ENCODE measurements at regions not wholly inside any gene's neighbourhood (a gene's known extent, or its start where the extent isn't known, plus 50 kb on each side); places are given as distances from the start of the nearest gene placed in this dataset.

GRCh38 chr3:153061938-153062528, 100.0 kb upstream of the RAP2B start (continued):
- no peak for TF ChIP-seq ZNF232 (CRISPR knock-in tag; IDR thresholded peaks at IDR 0.05)
- no peak for TF ChIP-seq TP53 (CRISPR knock-in tag; IDR thresholded peaks at IDR 0.05)
- TF ChIP-seq ATF3 (CRISPR knock-in tag; conservative IDR thresholded peaks at IDR 0.05), result no peak
- no peak for TF ChIP-seq FOXJ3 (CRISPR knock-in tag; IDR thresholded peaks at IDR 0.05; ENCODE audit: borderline replicate concordance)
- TF ChIP-seq ZNF121 (CRISPR knock-in tag; IDR thresholded peaks at IDR 0.05), result no peak
- TF ChIP-seq HMGA2 (CRISPR knock-in tag; IDR thresholded peaks at IDR 0.05), result no peak
- no peak for TF ChIP-seq CTCF (IDR thresholded peaks at IDR 0.05)
- no peak for TF ChIP-seq FOXK1 (CRISPR knock-in tag; IDR thresholded peaks at IDR 0.05)
- TF ChIP-seq IRF2 (CRISPR knock-in tag; IDR thresholded peaks at IDR 0.05; ENCODE audit: borderline replicate concordance, low read depth), result no peak
- no peak for TF ChIP-seq ATF2 (CRISPR knock-in tag; IDR thresholded peaks at IDR 0.05; ENCODE audit: borderline replicate concordance, low read depth)
- TF ChIP-seq PRRX2 (CRISPR knock-in tag; IDR thresholded peaks at IDR 0.05), result no peak

- no peaks in the 10 kb centered on the region for H3K36me3 Mint-ChIP-seq
- DNase-seq (ENCODE audit: low spot score) (no peak), ATAC-seq (no peak)
- CTCF ChIA-PET, result no interaction called here
- H3K27ac Mint-ChIP-seq, result peak overlapping the region; percentile 26; the same call in 1 of the 2 replicates
- TF ChIP-seq CBFB (CRISPR knock-in tag; IDR thresholded peaks at IDR 0.05; ENCODE audit: low read depth) (no peak), OVOL2 (CRISPR knock-in tag; IDR thresholded peaks at IDR 0.05; ENCODE audit: borderline replicate concordance) (no peak), ZNF138 (CRISPR knock-in tag; conservative IDR thresholded peaks at IDR 0.05) (no peak), NFE2L1 (CRISPR knock-in tag; IDR thresholded peaks at IDR 0.05) (no peak), SMAD3 (CRISPR knock-in tag; IDR thresholded peaks at IDR 0.05; ENCODE audit: borderline replicate concordance) (no peak), MYBL2 (CRISPR knock-in tag; IDR thresholded peaks at IDR 0.05) (no peak)
- no peaks in the 10 kb centered on the region for H3K9me3 Mint-ChIP-seq
- H3K4me3 Mint-ChIP-seq, result no peak overlapping the region
- peaks cover 2% of the 10 kb centered on the region for H3K4me1 Mint-ChIP-seq
- POLR2A ChIA-PET, result no interaction called here
- H3K27me3 Mint-ChIP-seq (ENCODE audit: low read depth), result no peaks in the 10 kb centered on the region
Measured at GRCh38 chr3:153063337-153063736, 98.7 kb upstream of the RAP2B start.

GRCh38 chr3:153066983-153067382, 95.0 kb upstream of the RAP2B start:
- no peak for DNase-seq (ENCODE audit: low spot score)
- no peak overlapping the region for H3K27ac Mint-ChIP-seq
- TF ChIP-seq RELA (CRISPR knock-in tag; IDR thresholded peaks at IDR 0.05; ENCODE audit: borderline replicate concordance) (no peak), OVOL2 (CRISPR knock-in tag; IDR thresholded peaks at IDR 0.05; ENCODE audit: borderline replicate concordance) (no peak), ZBTB21 (CRISPR knock-in tag; IDR thresholded peaks at IDR 0.05; ENCODE audit: borderline replicate concordance) (no peak), SOX15 (CRISPR knock-in tag; IDR thresholded peaks at IDR 0.05) (no peak), MLX (CRISPR knock-in tag; IDR thresholded peaks at IDR 0.05) (no peak), RORB (CRISPR knock-in tag; IDR thresholded peaks at IDR 0.05) (no peak), NR2C2 (CRISPR knock-in tag; IDR thresholded peaks at IDR 0.05) (no peak), MXD4 (CRISPR knock-in tag; IDR thresholded peaks at IDR 0.05; ENCODE audit: borderline replicate concordance) (no peak), NFE2L1 (CRISPR knock-in tag; IDR thresholded peaks at IDR 0.05) (no peak)
- H3K4me1 Mint-ChIP-seq, result no peaks in the 10 kb centered on the region
- H3K4me3 Mint-ChIP-seq, result no peak overlapping the region
- H3K27me3 Mint-ChIP-seq (ENCODE audit: low read depth), result no peaks in the 10 kb centered on the region
- ChIA-PET POLR2A (no interaction called here), CTCF (no interaction called here)
- H3K9me3 Mint-ChIP-seq, result no peaks in the 10 kb centered on the region
- no peak for ATAC-seq
- no peaks in the 10 kb centered on the region for H3K36me3 Mint-ChIP-seq

Measured in WTC11 (cell line).